GM12878 (cell line): ENCODE measurements at regions not wholly inside any gene's neighbourhood (a gene's known extent, or its start where the extent isn't known, plus 50 kb on each side); places are given as distances from the start of the nearest gene placed in this dataset.

Experiments used
- CBX3 ChIP-seq: fragments of 200-600 bp; sonication (generic); IDR thresholded peaks from 2 replicates; pipeline ENCODE4 v1.6.1; 2016; ENCODE audit warnings: low read depth, borderline replicate concordance
- CTCF ChIP-seq, 3 experiments: IDR thresholded peaks in 2 of 3; conservative IDR thresholded peaks in 1 of 3; 2 replicates each; pipeline ENCODE4 v1.5.1; 2011; ENCODE audit warnings: low read depth in 3 of 3, low read length in 3 of 3, mild to moderate bottlenecking in 3 of 3, control low read depth in 2 of 3, moderate library complexity in 2 of 3, inconsistent platforms in 1 of 3, mixed read lengths in 1 of 3; ENCODE audit not compliant: control insufficient read depth in 2 of 3, insufficient read depth in 1 of 3; ENCODE audit errors: extremely low read depth in 1 of 3
- HDGF ChIP-seq: fragments of 450-650 bp; IDR thresholded peaks from 2 replicates; pipeline ENCODE4 v1.6.1; 2016; ENCODE audit warnings: antibody characterized with exemption
- NFIC ChIP-seq: IDR thresholded peaks from 2 replicates; pipeline ENCODE4 v1.6.1; 2012; ENCODE audit warnings: low read depth, mild to moderate bottlenecking, inconsistent platforms, low read length, moderate library complexity
- ZZZ3 ChIP-seq: IDR thresholded peaks from 2 replicates; pipeline ENCODE4 v1.6.1; 2011; ENCODE audit warnings: low read depth; ENCODE audit not compliant: control insufficient read depth, insufficient read length
- TF ChIP-seq, protein P1 (sequence below): IDR thresholded peaks from 2 replicates; pipeline ENCODE4 v1.6.1; 2011; ENCODE audit warnings: mild to moderate bottlenecking, low read depth, low read length, moderate library complexity; ENCODE audit not compliant: insufficient replicate concordance
- TF ChIP-seq, protein P2 (sequence below): IDR thresholded peaks from 2 replicates; pipeline ENCODE4 v1.6.1; 2012; ENCODE audit warnings: low read length, inconsistent platforms

DNA sequence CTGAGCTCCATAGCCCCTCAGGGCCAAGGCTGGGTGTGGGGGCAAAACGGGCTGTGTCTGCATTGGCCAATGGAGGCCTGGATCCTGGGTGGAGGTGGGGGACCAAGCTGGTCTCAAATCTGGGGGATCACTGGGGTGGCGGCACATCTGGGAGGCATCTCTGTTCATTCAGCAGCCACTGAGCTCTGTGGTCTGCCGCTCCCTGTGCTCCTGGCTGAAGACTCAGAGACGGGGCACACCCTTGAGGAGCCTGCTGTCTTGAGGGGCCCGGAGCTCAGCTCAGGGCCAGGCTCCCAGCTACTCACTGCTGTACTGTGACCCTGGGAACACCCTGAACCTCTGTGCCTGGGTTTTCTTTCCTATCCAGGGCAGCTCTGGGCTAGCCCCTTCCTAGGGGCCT, 90.3 kb upstream of the WNT4 start:
- TF ChIP-seq, protein P1, sequence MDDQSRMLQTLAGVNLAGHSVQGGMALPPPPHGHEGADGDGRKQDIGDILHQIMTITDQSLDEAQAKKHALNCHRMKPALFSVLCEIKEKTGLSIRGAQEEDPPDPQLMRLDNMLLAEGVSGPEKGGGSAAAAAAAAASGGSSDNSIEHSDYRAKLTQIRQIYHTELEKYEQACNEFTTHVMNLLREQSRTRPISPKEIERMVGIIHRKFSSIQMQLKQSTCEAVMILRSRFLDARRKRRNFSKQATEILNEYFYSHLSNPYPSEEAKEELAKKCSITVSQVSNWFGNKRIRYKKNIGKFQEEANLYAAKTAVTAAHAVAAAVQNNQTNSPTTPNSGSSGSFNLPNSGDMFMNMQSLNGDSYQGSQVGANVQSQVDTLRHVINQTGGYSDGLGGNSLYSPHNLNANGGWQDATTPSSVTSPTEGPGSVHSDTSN, result no peak
- TF ChIP-seq, protein P2, sequence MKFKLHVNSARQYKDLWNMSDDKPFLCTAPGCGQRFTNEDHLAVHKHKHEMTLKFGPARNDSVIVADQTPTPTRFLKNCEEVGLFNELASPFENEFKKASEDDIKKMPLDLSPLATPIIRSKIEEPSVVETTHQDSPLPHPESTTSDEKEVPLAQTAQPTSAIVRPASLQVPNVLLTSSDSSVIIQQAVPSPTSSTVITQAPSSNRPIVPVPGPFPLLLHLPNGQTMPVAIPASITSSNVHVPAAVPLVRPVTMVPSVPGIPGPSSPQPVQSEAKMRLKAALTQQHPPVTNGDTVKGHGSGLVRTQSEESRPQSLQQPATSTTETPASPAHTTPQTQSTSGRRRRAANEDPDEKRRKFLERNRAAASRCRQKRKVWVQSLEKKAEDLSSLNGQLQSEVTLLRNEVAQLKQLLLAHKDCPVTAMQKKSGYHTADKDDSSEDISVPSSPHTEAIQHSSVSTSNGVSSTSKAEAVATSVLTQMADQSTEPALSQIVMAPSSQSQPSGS, result no peak
- no peak for TF ChIP-seq CBX3
- no peak for TF ChIP-seq NFIC
- TF ChIP-seq HDGF, result no peak
- TF ChIP-seq ZZZ3, result no peak
- TF ChIP-seq CTCF (IDR thresholded peaks at IDR 0.05 in 2 of 3, conservative IDR thresholded peaks at IDR 0.05 in 1 of 3; ENCODE audit: control insufficient read depth in 2 of 3, extremely low read depth in 1 of 3, insufficient read depth in 1 of 3, low read depth in 3 of 3, low read length in 3 of 3), result no peak
